NCI-H2107 treated with DMSO at 0.1 percent for 48 hours (cell line): ENCODE measurements at regions not wholly inside any gene's neighbourhood (a gene's known extent, or its start where the extent isn't known, plus 50 kb on each side); places are given as distances from the start of the nearest gene placed in this dataset.
"Not testable (repeated sequence)": the region's sequence is repeated elsewhere in the genome, so short reads cannot be mapped to it uniquely, and the experiment has no call there.

Source experiments
- DNase-seq: peaks from one replicate; lab custom pipeline; 2025; ENCODE audit not compliant: unreplicated experiment; lab: John Stamatoyannopoulos, UW

DNA sequence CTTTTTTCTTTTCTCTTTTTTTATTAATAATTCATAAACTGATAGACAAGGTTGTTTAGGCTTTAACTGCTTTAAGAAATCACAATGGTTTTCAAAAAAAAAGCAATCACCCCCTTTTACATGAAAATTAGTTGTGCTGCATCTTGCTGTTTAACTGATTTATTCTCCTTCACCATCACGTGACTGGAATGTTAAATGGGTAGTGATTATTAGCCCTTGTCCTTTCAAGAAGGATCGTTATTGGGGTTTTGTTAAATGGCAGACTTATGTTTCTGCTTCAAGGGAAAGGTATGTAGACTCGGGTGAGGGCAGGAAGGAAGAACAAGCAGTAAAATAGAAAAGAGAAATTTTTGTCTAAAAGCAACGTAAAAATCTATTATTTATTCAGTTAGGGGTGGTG, 175.6 kb upstream of the TLE4 start:
- DNase-seq = no peak

DNA sequence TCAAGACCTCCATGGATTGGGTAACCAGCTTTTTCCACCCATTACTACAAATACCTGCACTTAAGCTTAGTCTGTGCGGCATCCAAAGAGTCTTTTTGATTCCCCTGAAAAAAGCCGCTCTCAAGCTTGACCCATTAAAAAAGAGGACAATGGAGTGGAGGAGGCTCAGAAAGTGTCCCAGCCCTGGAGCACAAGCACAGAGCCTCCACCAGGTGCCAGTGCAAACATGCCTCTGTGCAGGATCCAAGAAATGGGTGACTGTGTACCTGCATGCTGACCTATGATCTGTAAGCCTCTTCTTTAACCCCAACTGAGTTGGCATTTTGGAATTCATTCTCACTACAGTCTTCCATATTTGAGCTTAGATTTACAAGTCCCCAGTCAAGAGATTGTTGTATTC, 168.3 kb upstream of the TLE4 start:
- no peak for DNase-seq

DNA sequence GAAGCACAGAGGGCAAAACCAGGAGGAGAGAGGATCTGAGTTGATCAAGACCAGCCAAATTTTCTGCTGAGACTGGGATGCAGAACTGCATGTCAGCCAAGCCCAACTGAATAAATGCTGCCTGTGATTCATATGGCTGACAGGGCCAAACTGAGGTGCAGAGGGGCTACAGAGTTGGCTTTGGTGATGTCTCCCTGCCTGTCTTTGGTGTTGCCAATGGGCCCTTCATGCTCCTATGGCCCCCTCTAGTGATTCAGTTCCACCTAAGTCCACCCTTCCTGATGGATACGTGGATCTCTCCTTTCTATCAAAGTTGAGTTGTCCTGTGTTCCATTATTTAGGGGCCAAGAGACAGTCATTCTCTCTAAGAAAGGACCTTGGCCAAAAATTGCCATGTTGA, 163.6 kb upstream of the TLE4 start:
- DNase-seq = no peak

- DNase-seq = no peak
Measured at GRCh38 chr9:79408617-79409016, 163.1 kb upstream of the TLE4 start.

- no peak for DNase-seq
Measured at GRCh38 chr9:79409182-79409823, 162.5 kb upstream of the TLE4 start.

- DNase-seq = no peak
Measured at GRCh38 chr9:79425840-79426239, 145.9 kb upstream of the TLE4 start.

GRCh38 chr9:79428422-79428821, 143.3 kb upstream of the TLE4 start:
- DNase-seq = no peak

DNA sequence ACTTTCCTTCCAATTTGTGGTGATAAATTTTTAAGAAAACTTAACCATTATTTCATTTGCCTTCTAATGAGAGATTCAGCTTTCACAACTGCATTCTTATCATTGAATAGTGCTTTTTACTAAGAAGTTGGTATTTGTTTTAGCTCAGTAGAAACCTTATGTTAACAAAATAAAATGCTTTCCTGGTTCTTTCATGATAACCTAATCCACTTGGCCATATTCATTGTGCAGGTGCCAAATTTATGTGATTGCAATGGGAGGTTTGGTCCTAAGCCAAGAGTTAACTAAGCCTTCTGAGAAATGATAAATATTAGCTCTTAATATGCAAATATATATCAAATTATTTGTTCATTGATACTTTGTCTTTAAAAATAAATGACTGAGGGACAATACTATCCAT, 141.1 kb upstream of the TLE4 start:
- DNase-seq = no peak

GRCh38 chr9:79431019-79431679, 140.6 kb upstream of the TLE4 start:
- no peak for DNase-seq

DNA sequence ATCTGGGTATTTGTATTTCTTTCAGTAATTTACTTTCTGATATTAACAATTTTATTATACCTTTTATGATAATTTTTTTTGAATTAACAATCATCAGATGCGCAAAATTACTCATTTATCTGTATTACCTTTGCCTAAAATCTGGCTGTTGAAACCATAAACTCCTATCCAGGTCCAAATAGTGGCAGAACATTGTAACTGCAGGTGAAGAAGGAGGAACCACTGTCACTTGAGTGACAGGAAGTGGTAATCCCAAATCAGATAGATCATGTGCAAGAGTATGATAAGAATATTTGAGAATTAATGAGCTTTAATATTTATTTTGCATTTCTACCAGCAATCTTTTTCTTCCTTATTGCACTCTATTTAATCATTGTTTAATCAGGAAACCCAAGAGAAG, 139.3 kb upstream of the TLE4 start:
- no peak for DNase-seq

DNA sequence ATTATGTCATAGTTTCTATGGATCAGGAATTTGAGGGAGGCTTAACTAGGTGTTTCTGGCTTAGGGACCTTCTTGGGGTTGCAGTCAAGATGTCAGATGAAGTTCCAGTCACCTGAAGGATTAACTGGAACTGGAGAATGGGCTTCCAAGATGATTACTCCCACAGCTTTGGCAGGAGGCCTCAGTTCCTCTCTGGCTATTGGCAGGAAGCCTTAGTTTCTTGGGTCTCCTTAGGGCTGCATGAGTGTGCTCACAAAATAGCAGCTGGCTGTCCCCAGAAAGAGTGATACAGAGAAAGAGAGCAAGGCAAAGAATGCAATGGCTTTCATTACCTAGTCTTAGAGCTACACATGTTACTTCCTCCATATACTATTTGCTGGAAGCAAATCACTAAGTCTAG, 138.1 kb upstream of the TLE4 start:
- no peak for DNase-seq

DNA sequence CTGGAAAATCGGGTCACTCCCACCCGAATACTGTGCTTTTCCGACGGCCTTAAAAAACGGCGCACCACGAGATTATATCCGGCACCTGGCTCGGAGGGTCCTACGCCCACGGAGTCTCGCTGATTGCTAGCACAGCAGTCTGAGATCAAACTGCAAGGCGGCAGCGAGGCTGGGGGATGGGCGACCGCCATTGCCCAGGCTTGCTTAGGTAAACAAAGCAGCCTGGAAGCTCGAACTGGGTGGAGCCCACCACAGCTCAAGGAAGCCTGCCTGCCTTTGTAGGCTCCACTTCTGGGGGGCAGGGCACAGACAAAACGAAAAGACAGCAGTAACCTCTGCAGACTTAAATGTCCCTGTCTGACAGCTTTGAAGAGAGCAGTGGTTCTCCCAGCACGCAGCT, 132.5 kb upstream of the TLE4 start:
- DNase-seq = not testable (repeated sequence)

DNA sequence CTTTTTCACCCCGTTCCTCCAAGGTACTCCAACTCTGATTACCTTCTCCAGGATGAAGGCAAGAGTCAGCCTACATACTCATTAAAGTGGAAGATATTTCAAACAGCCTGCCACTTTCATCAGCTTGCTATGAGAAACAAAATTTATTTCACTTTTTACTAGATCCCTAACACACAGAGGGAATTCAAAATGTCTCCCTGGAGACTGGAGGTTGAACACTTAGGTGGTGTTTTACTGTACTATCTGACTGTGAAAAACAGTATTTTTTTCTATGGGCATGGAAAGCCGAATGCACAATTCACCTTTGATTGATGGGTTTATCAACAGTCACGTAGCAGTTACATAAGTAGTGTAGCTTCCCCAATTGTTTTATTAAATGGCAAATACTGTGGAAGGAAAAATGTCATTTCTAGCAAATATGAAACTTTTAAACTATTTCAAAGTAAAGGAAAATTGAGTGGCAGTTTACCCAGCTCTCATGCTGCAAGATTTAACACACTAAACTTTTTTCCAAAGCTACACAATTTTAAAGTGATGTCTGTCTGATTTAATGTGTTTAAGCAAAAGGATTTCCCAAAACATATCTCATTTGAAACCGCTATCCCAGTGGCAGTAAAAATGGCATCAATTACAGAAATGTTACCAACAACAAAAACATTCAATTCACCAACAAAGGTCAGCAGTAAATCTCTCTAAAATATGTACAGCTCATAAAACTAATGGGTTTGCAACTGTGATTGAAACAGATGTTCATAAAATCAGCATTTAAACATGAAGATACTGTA, 125.0 kb upstream of the TLE4 start:
- DNase-seq = no peak

GRCh38 chr9:79447308-79447605, 124.5 kb upstream of the TLE4 start:
- DNase-seq = no peak

DNA sequence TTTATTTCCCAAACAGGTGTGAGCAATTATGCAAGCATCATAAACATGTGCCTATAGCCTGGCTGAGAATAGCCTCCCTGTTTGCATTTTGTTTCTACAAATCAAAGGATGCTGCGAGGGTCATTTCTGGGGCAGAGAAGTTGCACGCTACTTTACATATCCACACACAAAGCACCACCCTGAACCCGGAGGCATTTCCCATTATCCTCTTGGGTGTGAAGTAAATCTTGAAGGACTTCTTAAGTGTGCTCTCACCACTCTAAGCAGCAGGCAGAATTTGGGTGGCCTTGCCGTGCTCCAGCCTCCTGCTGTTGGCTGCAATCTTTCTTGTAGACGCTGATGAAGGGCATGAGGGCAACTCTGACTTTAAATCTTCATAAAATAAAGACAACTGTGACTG, 124.0 kb upstream of the TLE4 start:
- no peak for DNase-seq

GRCh38 chr9:79452265-79452664, 119.5 kb upstream of the TLE4 start:
- no peak for DNase-seq

DNA sequence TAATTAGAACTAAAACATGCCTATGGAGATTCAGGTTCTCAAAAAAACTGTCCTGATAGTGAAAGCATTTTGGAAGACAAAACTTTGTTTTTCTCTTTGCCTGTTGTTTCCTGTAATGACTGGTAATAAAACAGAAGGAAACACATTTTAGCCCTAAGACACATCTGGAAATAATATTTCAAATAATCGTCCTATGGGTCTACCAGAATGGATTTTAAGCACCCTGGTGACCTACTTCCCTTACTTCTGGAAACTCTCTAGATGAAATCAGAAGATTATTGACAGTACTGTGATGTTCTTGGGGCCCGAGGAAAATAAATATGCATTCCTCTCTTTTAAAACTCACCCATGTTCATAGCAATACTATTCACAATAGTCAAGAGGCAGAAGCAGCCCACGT, 110.1 kb upstream of the TLE4 start:
- DNase-seq = no peak

DNA sequence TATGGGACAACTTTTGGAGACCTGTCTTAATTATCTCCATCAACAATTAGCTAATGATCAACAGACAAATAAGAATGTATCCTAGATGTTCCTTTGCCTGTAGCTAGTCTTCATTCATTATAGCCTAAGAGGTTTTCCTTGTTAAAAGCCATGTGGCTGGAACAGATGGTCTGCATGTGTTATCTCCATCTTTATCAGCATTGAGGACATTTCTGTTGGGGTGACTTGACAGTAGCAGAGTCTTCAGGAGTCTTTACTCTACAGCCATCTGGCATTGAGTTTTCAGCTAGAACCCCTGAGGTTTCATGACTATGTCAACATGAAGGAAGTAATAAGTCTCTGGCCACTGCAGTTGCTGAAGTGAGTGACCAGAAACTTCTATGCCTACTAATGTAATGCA, 106.6 kb upstream of the TLE4 start:
- DNase-seq = no peak

DNA sequence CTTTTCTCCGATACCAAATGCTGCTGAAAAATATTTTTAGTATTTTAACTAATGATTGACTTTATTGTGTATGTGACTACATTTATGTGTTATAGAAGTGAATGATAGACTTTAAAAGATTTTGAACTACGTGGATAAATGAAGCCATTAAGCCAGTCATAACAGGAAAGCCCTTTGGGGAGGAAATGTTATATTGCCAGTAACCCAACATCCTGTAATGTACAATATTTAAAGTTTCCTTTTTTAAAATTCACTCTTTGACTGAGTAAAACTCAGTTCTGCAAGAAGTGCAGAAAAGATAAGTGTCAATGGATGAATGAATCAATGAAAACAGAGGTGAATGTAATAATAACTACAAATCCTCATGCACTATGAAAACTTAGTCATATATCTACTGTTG, 102.6 kb upstream of the TLE4 start:
- no peak for DNase-seq

DNA sequence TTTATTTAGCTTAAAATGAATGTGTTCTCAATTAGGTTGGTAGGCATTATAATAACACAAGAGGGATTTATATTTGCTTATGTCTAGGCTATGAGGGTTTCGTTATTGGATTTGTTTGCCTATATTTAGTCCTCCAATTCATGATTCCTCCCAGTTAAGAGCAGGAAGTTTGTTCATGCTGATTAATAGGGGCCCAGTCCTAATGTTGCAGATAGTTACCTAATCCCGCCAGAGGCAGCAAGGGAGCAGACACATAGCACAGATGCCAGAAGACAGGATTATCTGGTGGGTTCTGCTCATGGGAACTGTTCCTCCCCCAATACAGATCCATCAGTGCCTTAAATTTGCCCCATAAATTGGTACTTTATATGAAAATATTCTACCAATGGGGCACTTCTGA, 100.8 kb upstream of the TLE4 start:
- no peak for DNase-seq

GRCh38 chr9:79471580-79472543, 99.9 kb upstream of the TLE4 start:
- no peak for DNase-seq
